ACC112 (cell line): ENCODE measurements at regions not wholly inside any gene's neighbourhood (a gene's known extent, or its start where the extent isn't known, plus 50 kb on each side); places are given as distances from the start of the nearest gene placed in this dataset.

Experiments
- H2AFZ ChIP-seq: fragments of 200-600 bp; sonication (generic); one replicate; pipeline ENCODE4 v1.6.0; 2017; ENCODE audit warnings: antibody characterized with exemption, low read length; ENCODE audit not compliant: unreplicated experiment
- H3K27ac ChIP-seq: fragments of 200-600 bp; sonication (generic); 2 replicates; pipeline ENCODE4 v1.5.1; 2014; ENCODE audit warnings: low read depth, mild to moderate bottlenecking, antibody characterized with exemption, low read length, moderate library complexity
- H3K27me3 ChIP-seq: fragments of 200-600 bp; sonication (generic); 2 replicates; pipeline ENCODE4 v1.6.1; 2014; ENCODE audit warnings: mild to moderate bottlenecking, antibody characterized with exemption, low read length, moderate library complexity, mixed read lengths; ENCODE audit not compliant: insufficient read depth
- H3K36me3 ChIP-seq: fragments of 200-600 bp; sonication (generic); 2 replicates; pipeline ENCODE4 v1.6.1; 2016; ENCODE audit warnings: mild to moderate bottlenecking, antibody characterized with exemption, low read length, moderate library complexity, mixed read lengths; ENCODE audit not compliant: insufficient read depth
- H3K4me1 ChIP-seq: fragments of 200-600 bp; sonication (generic); one replicate; pipeline ENCODE4 v1.6.1; 2016; ENCODE audit warnings: low read length, mixed read lengths; ENCODE audit not compliant: insufficient read depth, unreplicated experiment, control insufficient read depth
- H3K4me3 ChIP-seq: fragments of 200-600 bp; sonication (generic); 2 replicates; pipeline ENCODE4 v1.5.1; 2014; ENCODE audit warnings: mild to moderate bottlenecking, low read depth, low read length
- H3K79me2 ChIP-seq: fragments of 200-600 bp; sonication (generic); one replicate; pipeline ENCODE4 v1.6.0; 2016; ENCODE audit warnings: low read length; ENCODE audit not compliant: control insufficient read depth, unreplicated experiment, insufficient read depth

DNA sequence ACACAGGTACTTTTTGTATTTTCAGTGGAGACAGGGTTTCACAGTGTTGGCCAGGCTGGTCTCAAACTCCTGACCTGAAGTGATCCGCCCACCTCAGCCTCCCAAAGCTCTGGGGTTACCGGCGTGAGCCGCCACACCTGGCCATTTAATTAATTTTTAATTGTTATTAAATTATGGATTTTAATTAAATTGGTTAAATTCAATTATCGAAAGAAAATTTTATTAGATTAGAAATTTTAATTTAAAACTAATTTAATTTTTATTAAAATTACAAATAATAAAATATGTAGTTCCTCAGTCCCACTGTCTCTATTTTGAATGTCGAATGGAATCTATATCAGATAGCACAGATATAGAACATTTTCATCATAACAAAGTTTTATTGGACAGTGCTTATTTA lies 416.5 kb downstream of the GABRG2 start:
- no peaks in the 10 kb centered on the region for H3K27me3 ChIP-seq
- no peaks in the 10 kb centered on the region for H3K36me3 ChIP-seq
- H2AFZ ChIP-seq = no peak overlapping the region
- no peaks in the 10 kb centered on the region for H3K4me1 ChIP-seq
- no peak overlapping the region for H3K27ac ChIP-seq
- H3K4me3 ChIP-seq = no peak overlapping the region
- no peaks in the 10 kb centered on the region for H3K79me2 ChIP-seq

- no peaks in the 10 kb centered on the region for H3K4me1 ChIP-seq
- no peaks in the 10 kb centered on the region for H3K36me3 ChIP-seq
- no peak overlapping the region for H2AFZ ChIP-seq
- no peak overlapping the region for H3K27ac ChIP-seq
- H3K27me3 ChIP-seq = no peaks in the 10 kb centered on the region
- H3K4me3 ChIP-seq = no peak overlapping the region
- H3K79me2 ChIP-seq = no peaks in the 10 kb centered on the region
Observed at GRCh38 chr5:162484986-162485385, 417.4 kb downstream of the GABRG2 start.

- H3K27me3 ChIP-seq = no peaks in the 10 kb centered on the region
- no peaks in the 10 kb centered on the region for H3K36me3 ChIP-seq
- no peak overlapping the region for H2AFZ ChIP-seq
- no peak overlapping the region for H3K27ac ChIP-seq
- H3K79me2 ChIP-seq = no peaks in the 10 kb centered on the region
- H3K4me1 ChIP-seq = no peaks in the 10 kb centered on the region
- H3K4me3 ChIP-seq = no peak overlapping the region
Observed at GRCh38 chr5:162485666-162486292, 418.2 kb downstream of the GABRG2 start.

- Histone ChIP-seq H3K36me3 (no peaks in the 10 kb centered on the region), H3K27ac (no peak overlapping the region), H3K79me2 (no peaks in the 10 kb centered on the region), H3K27me3 (no peaks in the 10 kb centered on the region), H3K4me1 (no peaks in the 10 kb centered on the region), H2AFZ (no peak overlapping the region), H3K4me3 (no peak overlapping the region)
Observed at GRCh38 chr5:162487528-162488525, 420.3 kb downstream of the GABRG2 start.

- no peaks in the 10 kb centered on the region for H3K4me1 ChIP-seq
- H2AFZ ChIP-seq = no peak overlapping the region
- no peak overlapping the region for H3K4me3 ChIP-seq
- H3K36me3 ChIP-seq = no peaks in the 10 kb centered on the region
- H3K27me3 ChIP-seq = no peaks in the 10 kb centered on the region
- H3K27ac ChIP-seq = no peak overlapping the region
- no peaks in the 10 kb centered on the region for H3K79me2 ChIP-seq
Observed at GRCh38 chr5:162496100-162496808, 428.7 kb downstream of the GABRG2 start.

DNA sequence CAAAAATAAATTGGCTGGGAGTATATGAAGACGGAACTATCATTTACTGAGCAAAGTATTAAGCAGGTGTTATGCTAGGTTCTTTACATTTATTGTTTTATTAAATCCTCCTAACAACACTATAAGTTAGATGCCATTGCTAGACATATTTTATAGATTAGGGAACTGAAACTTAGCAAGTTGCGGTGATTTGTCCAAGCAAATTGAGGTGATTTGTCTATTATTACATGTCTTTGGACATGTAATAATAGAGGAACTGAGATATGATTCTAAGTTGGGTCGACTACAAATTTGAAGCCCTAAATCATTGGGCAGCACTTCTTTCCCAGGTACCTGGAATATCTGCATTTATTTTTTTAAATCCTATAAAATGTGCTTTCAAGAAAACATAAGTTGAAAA lies 429.9 kb downstream of the GABRG2 start:
- no peak overlapping the region for H3K27ac ChIP-seq
- no peaks in the 10 kb centered on the region for H3K36me3 ChIP-seq
- no peaks in the 10 kb centered on the region for H3K4me1 ChIP-seq
- H3K4me3 ChIP-seq = no peak overlapping the region
- H3K79me2 ChIP-seq = no peaks in the 10 kb centered on the region
- no peak overlapping the region for H2AFZ ChIP-seq
- H3K27me3 ChIP-seq = no peaks in the 10 kb centered on the region

DNA sequence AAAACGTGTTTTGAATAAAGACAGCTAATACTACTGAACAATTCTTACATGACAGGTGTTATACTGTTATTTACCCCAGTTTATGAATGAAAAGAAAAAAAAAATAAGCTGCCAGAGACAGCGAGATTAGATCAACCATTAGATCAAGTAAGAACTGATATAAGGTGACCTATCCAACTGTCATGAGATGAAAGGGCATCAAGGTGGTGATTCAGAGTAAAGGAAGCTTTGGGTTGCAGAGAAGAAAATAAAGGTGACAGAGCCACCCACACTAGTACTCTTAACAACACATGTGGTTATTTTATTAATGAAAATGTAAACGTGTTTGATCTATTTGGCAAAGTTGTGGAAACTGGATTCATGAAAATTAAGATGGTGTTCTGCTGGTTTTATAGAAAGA lies 435.2 kb downstream of the GABRG2 start:
- Histone ChIP-seq H3K4me1 (no peaks in the 10 kb centered on the region), H3K27ac (no peak overlapping the region), H3K79me2 (no peaks in the 10 kb centered on the region), H3K27me3 (no peaks in the 10 kb centered on the region), H3K36me3 (no peaks in the 10 kb centered on the region), H3K4me3 (no peak overlapping the region), H2AFZ (no peak overlapping the region)

- Histone ChIP-seq H3K4me1 (no peaks in the 10 kb centered on the region), H2AFZ (no peak overlapping the region), H3K79me2 (no peaks in the 10 kb centered on the region), H3K27me3 (no peaks in the 10 kb centered on the region), H3K36me3 (no peaks in the 10 kb centered on the region), H3K27ac (no peak overlapping the region), H3K4me3 (no peak overlapping the region)
Observed at GRCh38 chr5:162503796-162504195, 436.2 kb downstream of the GABRG2 start.

DNA sequence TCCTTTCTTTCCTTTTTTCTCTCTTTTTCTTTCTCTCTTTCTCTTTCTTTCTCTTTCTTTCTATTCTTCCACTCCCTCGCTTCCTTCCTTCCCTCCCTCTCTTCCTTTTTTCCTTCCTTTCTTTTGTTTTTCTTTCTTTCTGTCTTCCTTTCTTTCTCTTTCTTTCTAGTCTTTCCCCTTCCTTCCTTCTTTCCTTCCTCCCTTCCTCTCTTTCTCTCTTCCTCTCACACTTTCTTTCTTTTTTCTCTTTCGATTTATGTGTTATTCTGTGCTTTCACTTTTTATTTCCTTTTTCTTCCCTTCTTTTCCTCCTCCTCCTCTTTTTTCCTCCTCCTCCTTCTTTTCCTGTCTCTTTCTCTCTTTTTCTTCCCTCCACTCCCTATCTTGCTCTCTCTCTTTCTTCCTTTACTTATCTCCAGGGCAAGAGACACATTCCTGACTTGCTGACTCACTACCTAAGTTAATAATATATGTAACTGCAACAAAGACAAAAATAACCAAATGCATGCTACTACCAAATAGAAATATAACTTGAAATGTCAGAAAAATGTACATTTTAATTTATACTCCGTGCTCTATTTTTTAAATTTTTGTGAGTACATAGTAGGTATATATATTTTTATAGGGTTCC lies 445.5 kb downstream of the GABRG2 start:
- Histone ChIP-seq H3K79me2 (no peaks in the 10 kb centered on the region), H3K27me3 (no peaks in the 10 kb centered on the region), H2AFZ (no peak overlapping the region), H3K36me3 (no peaks in the 10 kb centered on the region), H3K4me3 (no peak overlapping the region), H3K4me1 (no peaks in the 10 kb centered on the region), H3K27ac (no peak overlapping the region)

DNA sequence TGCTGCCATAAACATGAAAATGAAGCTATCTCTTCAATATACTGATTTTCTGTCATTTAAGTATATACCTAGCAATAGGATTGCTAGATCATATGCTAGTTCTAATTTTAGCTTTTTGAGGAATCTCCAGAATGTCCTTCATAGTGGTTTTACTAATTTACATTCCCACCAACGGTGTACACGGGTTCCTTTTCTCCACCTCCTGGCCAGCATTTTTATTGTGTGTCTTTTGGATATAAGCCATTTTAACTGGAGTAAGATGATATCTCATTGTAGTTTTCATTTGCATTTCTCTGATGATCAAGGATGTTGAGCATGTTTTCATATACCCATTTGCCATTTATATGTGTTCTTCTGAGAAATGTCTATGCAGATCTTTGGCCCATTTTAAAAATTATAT lies 446.5 kb downstream of the GABRG2 start:
- Histone ChIP-seq H3K36me3 (no peaks in the 10 kb centered on the region), H3K4me3 (no peak overlapping the region), H3K27ac (no peak overlapping the region), H3K27me3 (no peaks in the 10 kb centered on the region), H3K4me1 (no peaks in the 10 kb centered on the region), H2AFZ (no peak overlapping the region), H3K79me2 (no peaks in the 10 kb centered on the region)
